Peyer's patch (tissue), 4 donors: ENCODE measurements at regions not wholly inside any gene's neighbourhood (a gene's known extent, or its start where the extent isn't known, plus 50 kb on each side); places are given as distances from the start of the nearest gene placed in this dataset.

Experiments used
- CTCF ChIP-seq, 6 experiments: fragments of 450-650 bp in 4 of 6; fragments of 200-600 bp in 2 of 6; sonication (generic) in 1 of 6; IDR thresholded peaks; one replicate each; pipeline ENCODE4 v1.5.1; 2017 to 2019; ENCODE audit warnings: antibody characterized with exemption in 6 of 6, mild to moderate bottlenecking in 3 of 6, moderate library complexity in 1 of 6
- POLR2A ChIP-seq, 2 donors: fragments of 450-650 bp; IDR thresholded peaks; one replicate each; pipeline ENCODE4 v1.5.1; 2017; ENCODE audit warnings: antibody characterized with exemption in 2 of 2, mild to moderate bottlenecking in 2 of 2, moderate library complexity in 2 of 2

DNA sequence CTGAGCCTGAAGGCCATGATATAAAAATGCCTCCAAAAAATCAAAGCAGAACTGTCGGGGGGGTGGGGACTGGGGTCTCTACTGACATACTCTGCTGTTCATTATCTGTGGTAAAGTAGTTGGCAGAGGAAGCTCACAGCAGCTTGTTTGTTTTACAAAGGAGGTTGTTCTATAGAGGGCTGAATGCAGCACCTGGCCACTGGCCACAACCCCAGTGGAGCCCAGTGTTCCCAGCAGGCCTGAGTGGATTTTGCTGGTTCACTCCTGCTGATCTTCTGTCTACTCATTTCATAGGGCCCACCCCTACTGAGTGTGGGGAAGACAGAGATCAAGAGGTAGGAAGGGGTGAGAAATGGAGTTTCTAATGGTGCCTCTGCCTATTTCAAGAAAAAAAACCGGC, 125.5 kb downstream of the DIPK2A start:
- TF ChIP-seq CTCF (IDR thresholded peaks at IDR 0.05) (no peak), POLR2A (IDR thresholded peaks at IDR 0.05) (no peak)
